H1 (cell line): ENCODE measurements at regions not wholly inside any gene's neighbourhood (a gene's known extent, or its start where the extent isn't known, plus 50 kb on each side); places are given as distances from the start of the nearest gene placed in this dataset.

Source experiments
- ATF2 ChIP-seq: IDR thresholded peaks from 2 replicates; pipeline ENCODE4 v1.6.1; 2012; ENCODE audit warnings: low read length, inconsistent platforms
- CHD7 ChIP-seq: fragments of 300-600 bp; sonication (generic); IDR thresholded peaks from 2 replicates; pipeline ENCODE4 v1.7.1; 2012; ENCODE audit warnings: low read length, moderate library complexity, mild to moderate bottlenecking, inconsistent platforms; ENCODE audit not compliant: insufficient replicate concordance
- JUND ChIP-seq: IDR thresholded peaks from 2 replicates; pipeline ENCODE4 v1.6.1; 2011; ENCODE audit warnings: mild to moderate bottlenecking, improper control_type of control experiment, low read length
- SIN3A ChIP-seq, 2 experiments: IDR thresholded peaks in 1 of 2; conservative IDR thresholded peaks in 1 of 2; 2 replicates each; pipeline ENCODE4 v1.6.1; 2011 to 2012; ENCODE audit warnings: low read length in 2 of 2, improper control_type of control experiment in 1 of 2, low read depth in 1 of 2, mild to moderate bottlenecking in 1 of 2
- SIRT6 ChIP-seq: IDR thresholded peaks from one replicate; pipeline ENCODE4 v1.7.1; 2012; ENCODE audit warnings: low read length, inconsistent platforms
- TCF12 ChIP-seq: IDR thresholded peaks from 2 replicates; pipeline ENCODE4 v1.6.1; 2011; ENCODE audit warnings: low read depth, mild to moderate bottlenecking, low read length
- ZNF274 ChIP-seq: IDR thresholded peaks from 2 replicates; pipeline ENCODE4 v1.7.0; 2012; ENCODE audit warnings: low read length, borderline replicate concordance; ENCODE audit errors: extremely low read depth

- TF ChIP-seq CHD7 (no peak), ZNF274 (no peak), SIN3A (conservative IDR thresholded peaks at IDR 0.05 in 1 of 2, IDR thresholded peaks at IDR 0.05 in 1 of 2; ENCODE audit: low read depth in 1 of 2, low read length in 2 of 2) (no peak), ATF2 (no peak), TCF12 (peak; percentile 46; the same call in 1 of the 2 replicates), SIRT6 (no peak), JUND (no peak)
These were observed 79.9 kb downstream of the NR2F2 start (continued) for GRCh38 chr15:96410175-96411055.
